Activated B cell treated with CpG ODN at 0.5 μM for 24 hours (primary cell): ENCODE measurements at regions not wholly inside any gene's neighbourhood (a gene's known extent, or its start where the extent isn't known, plus 50 kb on each side); places are given as distances from the start of the nearest gene placed in this dataset.

Experiments used
- ATAC-seq: fragments of 200-7000 bp; cut with Tn5 transposase; one replicate; pipeline ENCODE4 v1.10.0; 2021; ENCODE audit warnings: low read depth, mild to moderate bottlenecking, moderate library complexity
- CTCF ChIA-PET: fragments of 350-600 bp; sonication (Branson Sonifier 250); formaldehyde crosslinking; loops from one replicate; lab custom pipeline; 2021; ENCODE audit warnings: antibody characterized with exemption; lab: Charles Lee
- POLR2A ChIA-PET: fragments of 350-600 bp; sonication (Branson Sonifier 250); formaldehyde crosslinking; loops from one replicate; lab custom pipeline; 2021; ENCODE audit warnings: antibody characterized with exemption; lab: Charles Lee
- DNase-seq: peaks from one replicate; pipeline ENCODE4 v3.0.0; 2022
- H3K27ac Mint-ChIP-seq: one replicate; pipeline ENCODE4 v1.8.0; 2020; ENCODE audit warnings: mixed read lengths
- H3K27me3 Mint-ChIP-seq: one replicate; pipeline ENCODE4 v1.8.0; 2021; ENCODE audit warnings: mixed read lengths
- H3K36me3 Mint-ChIP-seq: one replicate; pipeline ENCODE4 v1.8.0; 2021; ENCODE audit warnings: low read depth, mixed read lengths
- H3K4me1 Mint-ChIP-seq: one replicate; pipeline ENCODE4 v1.8.0; 2021; ENCODE audit warnings: mixed read lengths
- H3K4me3 Mint-ChIP-seq: one replicate; pipeline ENCODE4 v1.8.0; 2020; ENCODE audit warnings: mild to moderate bottlenecking, mixed read lengths
- H3K9me3 Mint-ChIP-seq: one replicate; pipeline ENCODE4 v1.8.0; 2020; ENCODE audit warnings: mixed read lengths
- CTCF ChIP-seq: fragments of 200-600 bp; IDR thresholded peaks from one replicate; pipeline ENCODE4 v1.8.0; 2022; ENCODE audit warnings: antibody characterized with exemption, mild to moderate bottlenecking
- intact Hi-C: fragments of 100-400 bp; cut with micrococcal nuclease; formaldehyde crosslinking; loops from one replicate; pipeline ENCODE4 v1.15.1; 2024

DNA sequence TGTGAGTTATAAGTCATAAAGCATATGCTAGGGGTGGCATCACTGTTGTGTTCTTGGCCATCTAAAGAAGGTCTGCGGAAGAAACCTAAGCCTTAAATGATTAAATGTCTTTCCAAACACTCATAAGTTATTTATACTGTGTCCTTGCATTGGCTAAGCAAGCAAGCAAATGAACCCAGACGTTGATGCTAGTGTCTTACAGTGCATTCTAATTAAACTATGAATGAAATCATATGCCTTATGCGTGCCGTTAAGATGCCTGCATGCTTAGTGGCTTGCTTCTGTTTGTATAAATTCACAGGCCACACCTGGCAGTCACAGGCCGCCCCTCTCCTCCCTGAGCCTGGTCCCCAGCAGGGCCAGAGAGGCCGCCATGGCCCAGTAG is 49.9 kb downstream of the RIN2 start:
- intact Hi-C loops: no loop called here
- no peaks in the 10 kb centered on the region for H3K9me3 Mint-ChIP-seq
- no peaks in the 10 kb centered on the region for H3K27me3 Mint-ChIP-seq
- H3K4me3 Mint-ChIP-seq: no peak overlapping the region
- H3K4me1 Mint-ChIP-seq: peaks cover 35% of the 10 kb centered on the region
- DNase-seq (no peak), ATAC-seq (no peak)
- POLR2A ChIA-PET: no interaction called here
- TF ChIP-seq CTCF: no peak
- H3K27ac Mint-ChIP-seq: no peak overlapping the region
- H3K36me3 Mint-ChIP-seq: no peaks in the 10 kb centered on the region
- CTCF ChIA-PET: interaction anchor here (0.8 kb wide), 1 partner anchor 23 kb away, joined by 3 read pairs; no protein-coding TSS in a partner anchor

DNA sequence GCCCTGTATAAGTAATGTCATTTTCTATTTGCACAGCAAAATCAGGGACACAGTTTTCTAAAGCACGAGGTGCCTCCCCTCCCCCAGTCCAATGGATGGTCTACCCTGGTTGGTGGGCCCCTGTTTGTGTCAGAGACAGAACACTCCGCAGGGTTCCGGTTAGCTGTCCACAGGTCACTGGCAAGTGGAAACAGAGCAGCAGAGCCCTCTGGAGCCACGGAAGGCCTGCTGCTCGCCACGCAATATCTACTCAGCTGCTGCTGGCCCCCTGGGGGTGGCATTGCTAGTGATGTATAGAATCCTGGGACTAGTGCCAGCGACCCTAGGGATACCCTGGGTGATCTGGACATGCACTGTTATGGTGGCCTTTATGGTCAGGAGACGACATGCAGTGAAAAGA is 50.4 kb downstream of the RIN2 start:
- intact Hi-C loops: no loop called here
- DNase-seq (no peak), ATAC-seq (no peak)
- CTCF ChIA-PET: interaction anchor here (0.8 kb wide), 1 partner anchor 23 kb away, joined by 3 read pairs; no protein-coding TSS in a partner anchor
- no peaks in the 10 kb centered on the region for H3K27me3 Mint-ChIP-seq
- no peak for TF ChIP-seq CTCF
- POLR2A ChIA-PET: no interaction called here
- no peaks in the 10 kb centered on the region for H3K9me3 Mint-ChIP-seq
- peaks cover 38% of the 10 kb centered on the region for H3K4me1 Mint-ChIP-seq
- no peak overlapping the region for H3K27ac Mint-ChIP-seq
- H3K36me3 Mint-ChIP-seq: no peaks in the 10 kb centered on the region
- no peak overlapping the region for H3K4me3 Mint-ChIP-seq

- Mint-ChIP-seq H3K36me3 (no peaks in the 10 kb centered on the region), H3K4me3 (no peak overlapping the region), H3K9me3 (no peaks in the 10 kb centered on the region), H3K27me3 (no peaks in the 10 kb centered on the region), H3K4me1 (peaks cover 46% of the 10 kb centered on the region), H3K27ac (no peak overlapping the region)
- POLR2A ChIA-PET: no interaction called here
- intact Hi-C loops: no loop called here
- DNase-seq (no peak), ATAC-seq (no peak)
- CTCF ChIA-PET: no interaction called here
- TF ChIP-seq CTCF: no peak
These were observed 51.4 kb downstream of the RIN2 start for GRCh38 chr20:19809505-19809904.

GRCh38 chr20:19811231-19811630 is 53.2 kb downstream of the RIN2 start:
- Mint-ChIP-seq H3K4me1 (peaks cover 63% of the 10 kb centered on the region), H3K9me3 (no peaks in the 10 kb centered on the region), H3K36me3 (no peaks in the 10 kb centered on the region), H3K27ac (no peak overlapping the region), H3K4me3 (no peak overlapping the region), H3K27me3 (no peaks in the 10 kb centered on the region)
- DNase-seq (no peak), ATAC-seq (no peak)
- no peak for TF ChIP-seq CTCF
- POLR2A ChIA-PET: no interaction called here
- CTCF ChIA-PET: interaction anchor here (1.0 kb wide), 1 partner anchor 26 kb away, joined by 3 read pairs; no protein-coding TSS in a partner anchor
- intact Hi-C loops: no loop called here

- H3K4me3 Mint-ChIP-seq: no peak overlapping the region
- H3K36me3 Mint-ChIP-seq: no peaks in the 10 kb centered on the region
- CTCF ChIA-PET: no interaction called here
- ATAC-seq (no peak), DNase-seq (no peak)
- no peak for TF ChIP-seq CTCF
- POLR2A ChIA-PET: interaction anchor here (0.6 to 1.5 kb wide), 2 partner anchors 16 to 54 kb away, joined by 3 to 4 read pairs; no protein-coding TSS in a partner anchor
- no peak overlapping the region for H3K27ac Mint-ChIP-seq
- intact Hi-C loops: no loop called here
- H3K4me1 Mint-ChIP-seq: peaks cover 65% of the 10 kb centered on the region
- H3K9me3 Mint-ChIP-seq: no peaks in the 10 kb centered on the region
- H3K27me3 Mint-ChIP-seq: no peaks in the 10 kb centered on the region
These were observed 54.0 kb downstream of the RIN2 start for GRCh38 chr20:19812056-19812455.
